Left ventricle myocardium inferior (tissue), 1 donor: ENCODE measurements at regions not wholly inside any gene's neighbourhood (a gene's known extent, or its start where the extent isn't known, plus 50 kb on each side); places are given as distances from the start of the nearest gene placed in this dataset.

Experiments used
- DNase-seq: peaks from one replicate; pipeline ENCODE4 v3.0.0-alpha.2; 2020
- H3K27ac ChIP-seq: fragments of 200-600 bp; replicated peaks from 2 replicates; pipeline ENCODE4 v1.8.0; 2021
- H3K27me3 ChIP-seq: fragments of 200-600 bp; 2 replicates; pipeline ENCODE4 v1.8.0; 2021; ENCODE audit warnings: low read depth
- H3K36me3 ChIP-seq: fragments of 200-600 bp; 2 replicates; pipeline ENCODE4 v1.8.0; 2021
- H3K4me1 ChIP-seq: fragments of 200-600 bp; 2 replicates; pipeline ENCODE4 v1.8.0; 2021
- H3K4me3 ChIP-seq: fragments of 200-600 bp; 2 replicates; pipeline ENCODE4 v1.8.0; 2021; ENCODE audit warnings: mild to moderate bottlenecking, moderate library complexity
- H3K9me3 ChIP-seq: fragments of 200-600 bp; replicated peaks from 2 replicates; pipeline ENCODE4 v1.8.0; 2021
- CTCF ChIP-seq: fragments of 200-600 bp; IDR thresholded peaks from 2 replicates; pipeline ENCODE4 v1.8.0; 2021; ENCODE audit warnings: antibody characterized with exemption, mild to moderate bottlenecking, borderline replicate concordance
- intact Hi-C: fragments of 100-400 bp; cut with micrococcal nuclease; formaldehyde crosslinking; loops from one replicate; pipeline ENCODE4 v1.11.0; 2022
- donor health status: DM: no; HTN: yes; CAD: no; lungs with severe emphysema.

- peaks cover 11% of the 10 kb centered on the region for H3K9me3 ChIP-seq
- no peak for DNase-seq
- H3K36me3 ChIP-seq: no peaks in the 10 kb centered on the region
- H3K27me3 ChIP-seq: peaks cover 7% of the 10 kb centered on the region
- TF ChIP-seq CTCF: no peak
- H3K4me1 ChIP-seq: peaks cover 36% of the 10 kb centered on the region
- H3K27ac ChIP-seq: no peak overlapping the region
- intact Hi-C loops: no loop called here
- H3K4me3 ChIP-seq: no peak overlapping the region
These were observed 400.6 kb downstream of the GADD45G start for GRCh38 chr9:90005388-90005787.

GRCh38 chr9:90007516-90008440 is 403.0 kb downstream of the GADD45G start:
- no peak overlapping the region for H3K4me3 ChIP-seq
- TF ChIP-seq CTCF: no peak
- intact Hi-C loops: no loop called here
- no peaks in the 10 kb centered on the region for H3K36me3 ChIP-seq
- H3K4me1 ChIP-seq: peaks cover 12% of the 10 kb centered on the region
- peaks cover 7% of the 10 kb centered on the region for H3K27me3 ChIP-seq
- H3K9me3 ChIP-seq: peaks cover 11% of the 10 kb centered on the region
- DNase-seq: no peak
- H3K27ac ChIP-seq: no peak overlapping the region

- H3K4me3 ChIP-seq: no peak overlapping the region
- peak; percentile 36 for DNase-seq
- intact Hi-C loops: no loop called here
- no peak for TF ChIP-seq CTCF
- H3K27ac ChIP-seq: no peak overlapping the region
- H3K36me3 ChIP-seq: no peaks in the 10 kb centered on the region
- H3K27me3 ChIP-seq: peaks cover 7% of the 10 kb centered on the region
- H3K4me1 ChIP-seq: no peaks in the 10 kb centered on the region
- peaks cover 11% of the 10 kb centered on the region for H3K9me3 ChIP-seq
These were observed 404.6 kb downstream of the GADD45G start for GRCh38 chr9:90009447-90009846.

- no peak for DNase-seq
- Histone ChIP-seq H3K36me3 (no peaks in the 10 kb centered on the region), H3K9me3 (peaks cover 1% of the 10 kb centered on the region), H3K4me1 (no peaks in the 10 kb centered on the region), H3K4me3 (no peak overlapping the region), H3K27me3 (peaks cover 7% of the 10 kb centered on the region), H3K27ac (no peak overlapping the region)
- intact Hi-C loops: no loop called here
- TF ChIP-seq CTCF: no peak
These were observed 406.0 kb downstream of the GADD45G start for GRCh38 chr9:90010793-90011192.

- no peak for DNase-seq
- H3K4me1 ChIP-seq: no peaks in the 10 kb centered on the region
- TF ChIP-seq CTCF: no peak
- no peak overlapping the region for H3K27ac ChIP-seq
- H3K36me3 ChIP-seq: no peaks in the 10 kb centered on the region
- no peaks in the 10 kb centered on the region for H3K9me3 ChIP-seq
- intact Hi-C loops: no loop called here
- H3K4me3 ChIP-seq: no peak overlapping the region
- peaks cover 7% of the 10 kb centered on the region for H3K27me3 ChIP-seq
These were observed 408.1 kb downstream of the GADD45G start for GRCh38 chr9:90012949-90013348.
